ENCODE measurements at regions not wholly inside any gene's neighbourhood (a gene's known extent, or its start where the extent isn't known, plus 50 kb on each side); places are given as distances from the start of the nearest gene placed in this dataset.
"Not testable (repeated sequence)": the region's sequence is repeated elsewhere in the genome, so short reads cannot be mapped to it uniquely, and the experiment has no call there.

DNA sequence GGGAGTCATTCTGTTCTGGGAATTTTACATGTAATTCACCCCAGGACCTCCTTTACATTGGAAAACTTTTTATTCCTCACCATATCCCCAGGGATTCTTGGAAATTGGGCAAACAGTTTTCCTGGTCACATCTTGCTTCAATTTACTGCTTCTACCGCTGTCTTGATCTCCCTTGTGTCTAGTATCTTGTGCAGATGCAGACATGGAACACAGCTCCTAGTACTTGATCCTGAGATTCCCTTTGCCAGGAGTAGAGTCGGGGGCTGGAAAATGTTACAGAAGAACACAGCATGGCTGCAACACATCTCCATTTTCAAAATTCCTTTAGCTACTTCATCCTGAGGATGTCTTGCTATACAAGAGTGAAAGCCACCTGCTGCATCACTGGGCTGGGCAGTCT, 472.8 kb downstream of the PLCL1 start:
- no peak for DNase-seq

DNA sequence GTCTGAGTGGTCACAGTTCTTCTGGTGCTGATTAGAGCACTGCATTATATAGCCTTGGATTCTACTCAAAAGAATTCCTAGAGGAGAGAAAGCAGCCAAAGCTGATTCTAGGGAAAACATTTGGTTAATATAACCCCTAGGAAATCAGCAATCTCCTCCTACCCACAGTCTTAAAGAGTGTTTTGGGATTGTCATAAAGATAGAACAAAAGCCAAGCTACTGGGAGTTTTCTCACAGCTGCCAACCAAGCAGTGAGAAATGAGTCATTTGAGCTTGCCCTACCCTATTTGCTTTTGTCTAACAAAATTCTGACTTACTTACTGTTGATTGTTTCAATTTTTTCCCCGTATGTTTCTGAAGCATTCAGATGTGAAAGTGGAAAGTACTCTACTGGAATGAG, 469.3 kb downstream of the PLCL1 start:
- no peak for DNase-seq

DNA sequence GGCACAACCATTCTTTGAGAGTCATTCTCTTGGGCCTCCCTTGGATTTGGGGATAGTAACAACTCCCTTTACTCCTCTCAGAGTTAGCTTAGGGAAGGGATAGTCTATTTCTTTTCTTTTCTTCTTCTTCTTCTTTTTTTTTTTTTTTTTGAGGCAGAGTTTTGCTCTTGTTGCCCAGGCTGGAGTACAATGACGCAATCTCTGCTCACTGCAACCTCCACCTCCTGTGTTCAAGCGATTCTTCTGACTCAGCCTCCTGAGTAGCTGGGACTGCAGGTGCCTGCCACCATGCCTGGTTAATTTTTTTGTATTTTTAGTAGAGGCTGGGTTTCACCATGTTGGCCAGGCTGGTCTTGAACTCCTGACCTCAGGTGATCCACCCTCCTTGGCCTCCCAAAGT, 465.8 kb downstream of the PLCL1 start:
- DNase-seq = not testable (repeated sequence)

DNA sequence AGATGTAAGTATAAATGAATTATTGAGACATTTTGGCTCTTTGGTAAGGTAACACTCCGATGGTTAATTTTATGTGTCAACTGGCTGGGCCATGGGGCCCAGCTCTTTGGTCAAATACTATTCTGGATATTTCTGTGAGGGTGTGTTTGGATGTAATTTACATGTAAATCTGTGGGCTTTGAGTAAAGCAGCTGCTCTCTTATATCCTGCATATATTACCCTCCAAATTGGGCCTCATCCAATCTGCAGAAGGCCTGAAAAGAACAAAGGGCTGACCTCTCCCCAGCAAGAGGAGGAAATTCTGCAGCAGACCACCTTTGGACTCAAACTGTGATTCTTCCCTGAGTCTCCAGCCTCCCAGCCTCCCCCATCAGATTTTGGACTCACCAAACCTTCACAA, 464.1 kb downstream of the PLCL1 start:
- no peak for DNase-seq

DNA sequence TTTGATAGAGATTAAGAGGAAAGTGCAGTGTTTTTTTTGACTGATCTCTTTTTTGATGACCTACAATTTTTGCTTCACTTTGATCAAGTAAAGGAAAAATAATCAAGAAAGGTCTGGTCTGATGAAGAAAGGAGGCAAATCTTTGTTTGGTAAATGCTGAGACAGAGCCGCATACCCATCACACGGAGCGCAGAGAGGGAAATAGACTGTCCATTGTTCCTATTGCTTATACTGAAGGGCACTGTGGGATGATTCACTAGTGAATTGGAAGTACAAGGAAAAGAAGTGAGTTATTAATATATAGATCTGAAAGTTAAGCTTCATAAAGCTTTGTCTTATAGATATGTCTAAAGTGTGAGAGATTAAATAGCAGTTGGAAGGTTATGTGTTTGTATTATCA, 455.1 kb downstream of the PLCL1 start:
- no peak for DNase-seq

DNA sequence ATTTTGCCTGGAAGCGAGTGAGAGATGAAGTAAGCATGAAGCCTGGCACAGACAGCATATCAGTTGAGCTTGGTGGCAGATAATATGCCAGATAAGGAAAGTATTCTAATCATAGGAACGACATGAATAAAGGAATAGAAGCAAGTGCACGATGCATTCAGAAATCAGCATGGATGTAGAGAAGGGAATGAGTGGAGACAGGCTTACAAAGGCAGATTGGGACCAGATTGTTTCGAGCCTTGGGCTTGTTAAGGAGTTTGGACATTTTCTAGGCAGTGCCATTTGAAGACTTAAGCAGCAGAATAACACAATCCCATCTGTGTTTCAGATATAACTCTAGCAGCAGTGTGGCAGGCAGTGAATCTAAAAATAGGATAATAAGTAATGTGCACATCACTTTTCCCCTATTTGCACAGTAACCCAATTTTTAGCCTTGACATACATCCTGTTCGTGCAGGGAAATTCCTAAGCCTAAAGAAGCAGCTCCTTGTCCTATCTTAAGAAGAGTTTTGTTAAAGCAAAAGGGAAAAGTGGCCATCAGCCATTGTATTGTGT, 450.2 kb downstream of the PLCL1 start:
- no peak for DNase-seq

DNA sequence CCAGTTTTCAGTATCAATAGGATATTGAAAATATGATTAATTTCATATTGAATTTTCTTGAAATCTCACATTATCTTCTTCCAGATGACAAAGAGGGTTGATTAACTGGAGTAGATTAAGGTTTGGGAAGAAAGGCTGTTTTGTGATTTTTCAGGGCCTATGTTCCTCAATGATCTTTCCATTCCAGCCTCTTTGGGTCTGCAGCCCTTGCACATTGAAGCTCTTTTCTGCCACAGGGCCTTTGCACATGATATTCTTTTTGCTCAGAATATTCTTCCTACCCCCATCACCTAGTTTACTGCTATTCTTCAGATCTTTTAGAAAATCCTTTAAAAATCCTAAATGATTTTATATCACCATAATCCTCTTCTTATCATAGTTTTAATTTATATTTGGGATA, 449.6 kb downstream of the PLCL1 start:
- no peak for DNase-seq

DNA sequence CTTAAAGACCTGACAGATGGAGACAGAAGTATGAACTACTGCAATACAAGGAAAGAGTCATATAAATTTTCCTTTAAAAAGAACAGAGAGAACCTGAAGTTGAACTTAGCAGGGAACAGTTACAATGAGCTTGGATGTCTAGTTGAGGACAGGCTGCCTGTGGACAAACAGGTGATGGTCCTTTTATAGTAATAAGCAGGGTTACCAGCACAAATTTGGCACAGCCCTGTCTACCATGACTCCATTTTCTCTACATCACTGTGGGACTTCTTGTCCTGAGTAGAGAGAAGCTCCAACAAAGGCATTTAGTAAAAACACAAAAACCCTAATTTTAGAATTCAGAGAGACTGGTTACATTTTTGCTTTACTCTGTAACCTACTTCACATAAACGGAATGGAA, 448.1 kb downstream of the PLCL1 start:
- no peak for DNase-seq

DNA sequence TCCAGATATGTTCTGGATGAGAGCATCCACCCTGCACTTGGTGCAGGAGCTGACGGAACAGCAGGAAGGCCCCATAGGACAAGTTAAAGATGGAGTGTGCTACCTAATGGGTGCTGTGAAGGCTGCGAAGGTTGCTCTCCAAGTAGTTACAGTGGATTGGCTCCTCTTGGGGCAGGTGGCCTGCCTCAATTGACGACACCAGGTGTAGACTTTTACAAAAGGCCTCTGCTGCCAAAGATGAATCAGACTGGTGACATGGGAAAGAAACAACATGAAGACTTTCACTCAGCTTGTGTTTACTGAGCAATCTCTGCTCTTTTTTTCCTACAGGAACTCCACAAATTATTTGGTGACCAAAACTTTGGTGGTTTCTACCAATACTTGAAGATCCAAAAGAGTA, 437.7 kb downstream of the PLCL1 start:
- no peak for DNase-seq

DNA sequence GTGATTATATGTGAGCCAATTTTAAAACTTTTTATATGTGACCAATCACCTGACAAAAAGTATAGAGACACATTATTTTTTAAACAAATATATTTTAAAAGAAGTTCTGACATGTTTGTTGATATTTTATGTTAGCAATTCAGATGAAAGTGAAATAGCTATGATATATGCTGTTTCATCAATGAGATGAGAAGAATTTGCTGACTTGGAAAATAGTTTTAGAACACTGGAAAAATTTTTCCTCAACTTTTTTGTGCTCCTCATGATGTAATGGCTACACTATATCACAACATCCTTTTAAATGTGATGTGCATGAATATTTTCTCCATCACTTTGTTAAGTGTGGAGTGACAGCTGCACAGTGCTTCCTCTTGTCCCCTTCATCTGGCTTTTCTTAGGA, 434.0 kb downstream of the PLCL1 start:
- no peak for DNase-seq

DNA sequence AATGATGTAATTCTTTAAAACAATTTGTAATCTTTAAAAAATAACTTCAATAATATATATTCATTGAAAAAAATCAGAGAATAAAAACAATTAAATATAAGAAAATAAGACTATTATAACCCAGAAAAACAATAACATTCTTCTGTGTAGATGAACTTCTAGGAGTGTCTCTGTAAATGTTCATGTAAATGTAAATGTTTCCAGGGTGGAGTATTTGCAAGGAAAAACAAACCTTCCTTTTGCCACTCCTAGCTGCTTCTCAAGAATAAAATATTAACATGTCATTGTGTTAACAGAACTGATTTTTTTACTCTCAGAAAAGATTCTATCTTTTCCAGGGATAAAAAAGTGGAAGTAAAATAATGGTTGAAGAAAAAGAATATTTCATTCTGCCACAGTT, 431.9 kb downstream of the PLCL1 start:
- no peak for DNase-seq

DNA sequence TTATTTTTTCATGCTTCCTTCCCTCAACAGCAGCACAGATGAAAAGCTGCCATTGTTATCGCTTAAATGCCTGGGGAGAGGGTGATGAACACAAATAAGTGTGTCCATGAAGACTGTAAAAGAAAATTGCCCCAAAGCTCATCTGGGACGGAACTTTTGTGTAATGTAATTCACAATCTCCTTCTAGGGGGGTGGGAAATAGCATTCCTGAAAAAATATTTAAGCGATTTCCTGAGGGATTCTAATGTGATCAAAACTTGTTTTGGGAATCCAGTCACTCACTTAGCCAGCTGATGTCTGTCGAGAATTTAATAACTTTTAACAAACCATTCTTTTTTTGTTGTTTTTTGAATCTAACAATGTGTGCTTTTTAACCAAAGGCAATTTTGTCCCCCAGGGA, 427.9 kb downstream of the PLCL1 start:
- no peak for DNase-seq

DNA sequence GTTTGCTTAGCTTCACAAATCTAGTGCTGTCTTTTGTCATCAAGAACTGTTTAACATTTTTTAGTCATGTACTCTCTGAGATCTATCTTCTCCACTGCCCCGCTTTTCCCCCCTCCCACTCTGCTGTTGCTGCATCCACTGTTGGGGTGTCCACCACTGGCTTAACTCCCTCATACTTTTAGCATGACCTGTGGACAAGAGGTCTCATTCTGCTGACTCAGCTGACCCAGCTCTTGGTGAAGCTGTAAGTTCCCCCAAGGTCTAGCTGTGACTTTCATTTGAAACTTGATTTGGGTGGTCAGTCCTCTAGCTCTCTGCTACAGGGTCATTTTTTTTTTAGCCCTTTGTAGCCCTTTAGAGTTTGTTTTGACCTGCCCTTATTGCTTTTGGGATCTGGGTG, 427.2 kb downstream of the PLCL1 start:
- DNase-seq = no peak

DNA sequence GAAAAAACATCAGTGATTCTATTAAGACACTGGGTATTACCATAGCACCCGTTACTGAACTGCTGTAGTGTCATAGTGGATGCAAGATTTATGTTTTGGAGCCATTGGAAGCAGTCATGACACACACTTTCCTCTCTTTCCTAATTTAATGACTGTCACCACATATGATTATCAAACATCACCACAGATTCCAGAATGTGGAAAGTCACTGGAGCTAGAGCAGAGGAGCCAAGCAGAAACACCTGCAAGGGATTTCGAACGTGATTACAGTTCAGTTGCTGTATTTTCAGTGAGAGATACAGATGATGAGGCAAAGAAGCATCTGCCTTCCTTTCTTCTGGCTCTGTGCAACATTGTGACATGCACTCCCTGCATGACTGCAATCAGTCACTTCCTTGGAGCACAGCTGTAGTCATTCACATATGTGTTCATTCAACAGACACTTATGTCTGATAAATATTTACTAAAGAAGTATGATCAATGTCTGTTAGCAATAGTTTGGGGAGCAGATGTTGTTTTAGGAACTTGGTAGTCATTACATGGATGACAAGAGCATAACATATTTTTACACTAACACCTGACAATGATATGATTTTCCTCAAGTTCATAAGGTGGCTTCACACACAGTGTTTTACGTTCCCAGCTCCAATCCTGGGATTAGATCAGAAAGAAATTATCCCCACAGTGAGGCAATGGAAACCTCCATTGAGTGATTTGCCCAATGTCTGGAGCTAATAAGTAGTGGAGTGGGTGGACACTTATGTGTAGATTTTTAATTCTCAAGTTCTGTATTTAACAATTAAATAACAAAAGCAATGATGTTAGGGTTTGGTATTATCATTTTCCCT, 416.6 kb downstream of the PLCL1 start:
- no peak for DNase-seq

DNA sequence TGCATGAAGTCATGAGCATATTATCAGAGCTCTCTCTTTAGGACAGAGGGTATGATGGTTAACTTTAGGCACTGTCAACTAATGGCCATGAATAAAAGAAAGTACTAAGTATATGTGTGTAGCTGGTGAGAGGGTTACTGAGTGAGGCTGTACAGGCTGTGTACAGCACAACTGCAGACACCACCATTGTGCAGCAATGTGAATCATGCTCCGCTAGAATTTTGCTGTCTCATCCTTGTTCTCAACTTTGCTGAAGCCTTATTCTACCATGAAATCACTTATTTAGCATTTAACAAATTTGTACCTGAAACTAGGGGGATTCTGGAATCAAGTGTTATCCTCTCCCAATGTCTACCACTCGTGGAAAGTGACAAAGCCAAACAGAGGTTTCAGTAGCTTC, 414.9 kb downstream of the PLCL1 start:
- no peak for DNase-seq

DNA sequence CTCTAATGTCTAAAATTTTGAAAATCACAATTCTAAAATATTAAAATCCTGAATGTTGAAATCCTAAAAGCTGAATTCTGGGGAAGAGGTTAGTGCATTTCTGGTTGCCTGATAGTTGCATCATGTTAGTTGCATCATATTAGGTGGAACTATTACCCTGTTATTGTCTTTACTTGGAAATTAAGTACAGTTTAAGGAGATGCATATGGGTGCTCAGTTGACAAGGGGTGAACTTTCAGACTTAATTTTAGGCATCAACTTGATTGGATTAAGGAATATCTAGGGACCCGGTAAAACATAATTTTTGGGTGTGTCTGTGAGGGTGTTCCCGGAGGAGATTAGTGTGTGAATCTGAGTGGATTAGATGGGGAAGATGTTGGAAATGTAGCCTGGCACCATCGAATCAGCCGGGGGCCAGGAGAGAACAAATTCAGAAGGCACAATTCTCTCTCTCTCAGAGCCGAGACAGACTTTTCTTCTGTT, 409.8 kb downstream of the PLCL1 start:
- DNase-seq = no peak

DNA sequence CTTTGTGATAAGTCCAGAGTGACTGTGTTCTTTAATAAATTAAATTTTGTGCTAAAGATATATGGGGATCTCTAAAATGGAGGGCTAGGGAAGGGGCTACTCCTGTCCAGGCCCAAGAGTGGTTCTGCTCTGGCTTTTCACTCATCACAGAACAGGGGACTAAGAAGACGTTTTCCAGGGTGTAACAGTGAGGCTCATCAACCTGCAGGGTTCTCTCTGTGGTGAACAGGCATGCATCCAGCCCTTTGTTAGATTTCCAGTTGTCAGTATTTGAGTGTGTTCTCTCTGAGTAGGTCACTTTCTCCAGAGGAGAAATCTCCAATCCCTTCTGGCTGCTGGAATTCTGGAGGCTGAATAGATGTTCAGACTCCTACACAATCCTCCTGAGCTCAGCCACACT, 408.9 kb downstream of the PLCL1 start:
- no peak for DNase-seq

DNA sequence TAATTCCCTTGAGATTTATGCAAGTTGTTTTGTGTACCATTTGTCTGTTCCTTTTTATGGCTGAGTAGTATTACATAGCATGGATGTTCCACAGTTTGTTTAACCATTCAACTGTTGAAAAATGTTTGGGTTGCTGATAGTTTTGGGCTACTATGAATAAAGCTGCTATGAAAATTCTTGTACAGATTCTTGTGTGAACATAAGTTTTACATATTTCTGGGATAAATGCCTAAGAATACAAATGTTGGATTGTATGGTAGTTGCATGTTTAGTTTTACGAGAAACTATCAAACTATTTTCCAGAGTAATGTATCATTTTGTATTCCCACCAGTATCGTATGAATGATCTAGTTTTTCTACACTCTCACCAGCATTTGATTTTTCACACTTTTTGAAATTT, 407.3 kb downstream of the PLCL1 start:
- no peak for DNase-seq

DNA sequence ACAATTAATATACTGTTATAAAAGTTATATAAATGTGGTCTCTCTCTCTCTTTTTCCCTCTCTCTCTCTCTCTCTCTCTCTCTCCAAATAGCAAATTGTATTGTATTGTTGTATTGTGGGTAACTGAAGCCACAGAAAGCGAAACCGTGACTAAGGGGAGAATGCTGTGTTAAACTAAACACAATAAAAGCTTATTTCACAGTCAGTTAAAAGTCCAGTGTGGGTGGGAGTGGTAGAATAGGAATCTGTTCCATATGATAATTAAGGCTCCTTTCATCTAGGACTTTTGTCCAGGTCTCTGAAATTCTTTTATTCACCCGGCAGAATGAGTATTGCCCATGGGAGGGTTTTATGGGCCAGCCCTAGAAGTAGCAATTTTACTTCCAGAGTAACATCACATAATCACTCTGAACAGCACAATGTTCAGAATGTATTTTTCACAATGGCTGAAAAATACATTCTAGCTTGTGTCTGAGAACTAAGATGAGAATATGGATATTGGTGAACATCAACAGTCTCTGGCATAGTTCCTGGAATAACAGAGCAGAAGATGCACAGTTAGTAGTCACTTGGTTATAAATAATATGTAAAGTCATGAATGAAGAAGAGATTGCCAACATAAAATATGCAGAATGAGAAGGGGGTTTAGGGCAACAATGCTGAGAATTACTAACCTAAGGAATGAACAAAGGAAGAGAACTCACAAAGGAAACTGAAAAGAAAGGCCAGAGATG, 399.1 kb downstream of the PLCL1 start:
- DNase-seq = no peak
